ENCODE measurements at regions not wholly inside any gene's neighbourhood (a gene's known extent, or its start where the extent isn't known, plus 50 kb on each side); places are given as distances from the start of the nearest gene placed in this dataset.
A peak's percentile ranks its signal among the peaks of the same experiment; 100 is the strongest.

GRCh38 chr16:51418258-51418657 lies 267.2 kb upstream of the SALL1 start:
- TF ChIP-seq CTCF (IDR thresholded peaks at IDR 0.05; ENCODE audit: unreplicated experiment) = no peak
- Mint-ChIP-seq H3K27me3 (ENCODE audit: unreplicated experiment) (no peaks in the 10 kb centered on the region), H3K9me3 (ENCODE audit: low read depth, unreplicated experiment) (peaks cover 3% of the 10 kb centered on the region), H3K36me3 (ENCODE audit: insufficient read depth, unreplicated experiment) (no peaks in the 10 kb centered on the region), H3K27ac (ENCODE audit: unreplicated experiment) (no peak overlapping the region), H3K4me3 (ENCODE audit: low read depth, unreplicated experiment) (no peak overlapping the region), H3K4me1 (ENCODE audit: low read depth, unreplicated experiment) (peaks cover 14% of the 10 kb centered on the region)
- intact Hi-C loops (cut with micrococcal nuclease; ENCODE audit: unreplicated experiment) = no loop called here
- CTCF ChIA-PET = no interaction called here
- DNase-seq = no peak
- no TSS peak for BruUV-seq (replicated peaks)

GRCh38 chr16:51416926-51417325 lies 265.9 kb upstream of the SALL1 start:
- no TSS peak for BruUV-seq (replicated peaks)
- no peak for TF ChIP-seq CTCF (IDR thresholded peaks at IDR 0.05; ENCODE audit: unreplicated experiment)
- Mint-ChIP-seq H3K27ac (ENCODE audit: unreplicated experiment) (no peak overlapping the region), H3K4me3 (ENCODE audit: low read depth, unreplicated experiment) (no peak overlapping the region), H3K4me1 (ENCODE audit: low read depth, unreplicated experiment) (peaks cover 26% of the 10 kb centered on the region), H3K27me3 (ENCODE audit: unreplicated experiment) (no peaks in the 10 kb centered on the region), H3K9me3 (ENCODE audit: low read depth, unreplicated experiment) (no peaks in the 10 kb centered on the region), H3K36me3 (ENCODE audit: insufficient read depth, unreplicated experiment) (no peaks in the 10 kb centered on the region)
- intact Hi-C loops (cut with micrococcal nuclease; ENCODE audit: unreplicated experiment) = no loop called here
- CTCF ChIA-PET = interaction anchor here (0.6 kb wide), 1 partner anchor 275 kb away, joined by 9 read pairs; no protein-coding TSS in a partner anchor
- DNase-seq = no peak

GRCh38 chr16:51410125-51410524 lies 259.1 kb upstream of the SALL1 start:
- CTCF ChIA-PET = interaction anchor here (0.6 kb wide), 1 partner anchor 10 kb away, joined by 5 read pairs; no protein-coding TSS in a partner anchor
- Mint-ChIP-seq H3K4me1 (ENCODE audit: low read depth, unreplicated experiment) (peaks cover 73% of the 10 kb centered on the region), H3K4me3 (ENCODE audit: low read depth, unreplicated experiment) (no peak overlapping the region), H3K36me3 (ENCODE audit: insufficient read depth, unreplicated experiment) (peaks cover 6% of the 10 kb centered on the region), H3K27me3 (ENCODE audit: unreplicated experiment) (no peaks in the 10 kb centered on the region), H3K27ac (ENCODE audit: unreplicated experiment) (peak overlapping the region; percentile 92), H3K9me3 (ENCODE audit: low read depth, unreplicated experiment) (no peaks in the 10 kb centered on the region)
- DNase-seq = no peak
- intact Hi-C loops (cut with micrococcal nuclease; ENCODE audit: unreplicated experiment) = no loop called here
- no peak for TF ChIP-seq CTCF (IDR thresholded peaks at IDR 0.05; ENCODE audit: unreplicated experiment)
- no TSS peak for BruUV-seq (replicated peaks)

- peak; percentile 40 for DNase-seq
- CTCF ChIA-PET = interaction anchor here (1.1 to 1.3 kb wide), 3 partner anchors 23 to 151 kb away, joined by 3 to 6 read pairs (median 3); no protein-coding TSS in a partner anchor
- H3K36me3 Mint-ChIP-seq (ENCODE audit: insufficient read depth, unreplicated experiment) = peaks cover 10% of the 10 kb centered on the region
- no peaks in the 10 kb centered on the region for H3K9me3 Mint-ChIP-seq (ENCODE audit: low read depth, unreplicated experiment)
- intact Hi-C loops (cut with micrococcal nuclease; ENCODE audit: unreplicated experiment) = loop anchor here (2.0 to 10.0 kb wide), 3 partner anchors 22 to 244 kb away; no protein-coding TSS in a partner anchor
- H3K4me1 Mint-ChIP-seq (ENCODE audit: low read depth, unreplicated experiment) = peaks cover 83% of the 10 kb centered on the region
- TF ChIP-seq CTCF (IDR thresholded peaks at IDR 0.05; ENCODE audit: unreplicated experiment) = no peak
- no TSS peak for BruUV-seq (replicated peaks)
- H3K27ac Mint-ChIP-seq (ENCODE audit: unreplicated experiment) = peak overlapping the region; percentile 92
- H3K27me3 Mint-ChIP-seq (ENCODE audit: unreplicated experiment) = no peaks in the 10 kb centered on the region
- H3K4me3 Mint-ChIP-seq (ENCODE audit: low read depth, unreplicated experiment) = peak overlapping the region; percentile 33
These were observed 258.1 kb upstream of the SALL1 start for GRCh38 chr16:51409001-51409675.

All from Calu3 (cell line).